Right lobe of liver (tissue), 6 donors: ENCODE measurements at regions not wholly inside any gene's neighbourhood (a gene's known extent, or its start where the extent isn't known, plus 50 kb on each side); places are given as distances from the start of the nearest gene placed in this dataset.

ENCODE experiments used
- ATAC-seq, 4 donors: fragments of 200-7000 bp; cut with Tn5 transposase; one replicate each; pipeline ENCODE4 v1.9.1; 2020; ENCODE audit warnings: mild to moderate bottlenecking in 4 of 4, moderate library complexity in 4 of 4
- DNase-seq, 3 donors: peaks; one replicate each; pipeline ENCODE4 v3.0.0-alpha.2; 2020
- H3K27ac ChIP-seq, 3 donors: fragments of 200-600 bp; one replicate each; pipeline ENCODE4 v1.8.0; 2022
- H3K27me3 ChIP-seq, 2 donors: fragments of 200-600 bp; one replicate each; pipeline ENCODE4 v1.8.0; 2022
- H3K36me3 ChIP-seq, 4 donors: fragments of 200-600 bp; sonication (generic) in 1 of 4; one replicate each; pipeline versions ENCODE4 v1.5.1 to v1.8.0; 2017 to 2022; ENCODE audit warnings: control low read depth in 1 of 4
- H3K4me1 ChIP-seq, 4 donors: fragments of 200-600 bp; sonication (generic) in 1 of 4; one replicate each; pipeline versions ENCODE4 v1.5.1 to v1.8.0; 2017 to 2022; ENCODE audit warnings: control low read depth in 1 of 4
- H3K4me3 ChIP-seq, 3 donors: fragments of 200-600 bp; one replicate each; pipeline ENCODE4 v1.8.0; 2022
- H3K9me3 ChIP-seq, 4 donors: fragments of 200-600 bp; sonication (generic) in 1 of 4; one replicate each; pipeline versions ENCODE4 v1.5.1 to v1.8.0; 2017 to 2022; ENCODE audit warnings: control low read depth in 1 of 4
- POLR2A ChIP-seq: fragments of 450-650 bp; IDR thresholded peaks from one replicate; pipeline ENCODE4 v1.6.1; 2017; ENCODE audit warnings: antibody characterized with exemption, mild to moderate bottlenecking
- WGBS: methylation state at CpG from one replicate; pipeline ENCODE4 v1.1.6; 2018; ENCODE audit warnings: low coverage, low lambda C conversion rate; ENCODE audit not compliant: insufficient coverage; ENCODE audit errors: missing lambda C conversion rate; 5-methylcytosine and 5-hydroxymethylcytosine counted together
- intact Hi-C, 2 donors: fragments of 100-400 bp; cut with DNase I; formaldehyde crosslinking; loops; one replicate each; pipeline versions ENCODE4 v1.11.2 to v1.14.1; 2022
- TF ChIP-seq, protein P1 (sequence below), 4 donors: fragments of 200-600 bp in 3 of 4; fragments of 450-650 bp in 1 of 4; IDR thresholded peaks; one replicate each; pipeline versions ENCODE4 v1.5.1 to v1.8.0; 2016 to 2022; ENCODE audit warnings: antibody characterized with exemption in 4 of 4, mild to moderate bottlenecking in 2 of 4
- donor health status: DM: no; HTN: yes; CAD: no.
- donor health status: DM: no; HTN: no; CAD: no.
- donor health status: DM: no; HTN: no; CAD: no.
- donor health status: DM: no; HTN: yes; CAD: no.
- donor health status: DM: no; HTN: yes; CAD: no.

DNA sequence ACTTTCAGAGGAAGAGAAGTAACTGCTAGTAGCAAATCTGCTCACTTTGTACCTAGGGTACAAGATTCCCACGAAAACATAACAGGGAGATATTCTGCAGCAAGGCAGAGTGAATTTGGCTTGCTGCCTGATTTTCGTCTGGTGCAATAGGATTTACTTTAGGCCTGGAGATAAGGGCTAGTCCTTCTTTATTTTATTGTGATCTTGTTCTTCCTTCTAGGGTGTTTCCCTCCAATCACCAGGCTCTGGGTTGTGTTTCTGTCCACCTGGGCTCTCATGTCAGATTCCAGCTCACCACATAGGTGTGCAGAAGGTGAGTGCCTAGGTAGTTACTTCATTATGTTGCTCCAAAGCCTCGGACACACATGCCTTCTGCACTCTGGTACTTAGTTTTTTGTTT, 211.8 kb upstream of the RGMA start:
- 18% methylated on average over 3 of the region's 3 CpGs for WGBS
- intact Hi-C loops = no loop called here
- H3K4me3 ChIP-seq = no peak overlapping the region
- no peaks in the 10 kb centered on the region for H3K4me1 ChIP-seq
- H3K36me3 ChIP-seq = no peaks in the 10 kb centered on the region
- no peak overlapping the region for H3K27ac ChIP-seq
- H3K9me3 ChIP-seq = no peaks in the 10 kb centered on the region
- no peak for ATAC-seq
- no peak for DNase-seq
- TF ChIP-seq POLR2A = no peak
- TF ChIP-seq, protein P1, sequence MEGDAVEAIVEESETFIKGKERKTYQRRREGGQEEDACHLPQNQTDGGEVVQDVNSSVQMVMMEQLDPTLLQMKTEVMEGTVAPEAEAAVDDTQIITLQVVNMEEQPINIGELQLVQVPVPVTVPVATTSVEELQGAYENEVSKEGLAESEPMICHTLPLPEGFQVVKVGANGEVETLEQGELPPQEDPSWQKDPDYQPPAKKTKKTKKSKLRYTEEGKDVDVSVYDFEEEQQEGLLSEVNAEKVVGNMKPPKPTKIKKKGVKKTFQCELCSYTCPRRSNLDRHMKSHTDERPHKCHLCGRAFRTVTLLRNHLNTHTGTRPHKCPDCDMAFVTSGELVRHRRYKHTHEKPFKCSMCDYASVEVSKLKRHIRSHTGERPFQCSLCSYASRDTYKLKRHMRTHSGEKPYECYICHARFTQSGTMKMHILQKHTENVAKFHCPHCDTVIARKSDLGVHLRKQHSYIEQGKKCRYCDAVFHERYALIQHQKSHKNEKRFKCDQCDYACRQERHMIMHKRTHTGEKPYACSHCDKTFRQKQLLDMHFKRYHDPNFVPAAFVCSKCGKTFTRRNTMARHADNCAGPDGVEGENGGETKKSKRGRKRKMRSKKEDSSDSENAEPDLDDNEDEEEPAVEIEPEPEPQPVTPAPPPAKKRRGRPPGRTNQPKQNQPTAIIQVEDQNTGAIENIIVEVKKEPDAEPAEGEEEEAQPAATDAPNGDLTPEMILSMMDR (IDR thresholded peaks at IDR 0.05) = no peak
- no peaks in the 10 kb centered on the region for H3K27me3 ChIP-seq

GRCh38 chr15:93299675-93300074, 210.7 kb upstream of the RGMA start:
- ATAC-seq (no peak), DNase-seq (no peak)
- TF ChIP-seq POLR2A = no peak
- TF ChIP-seq, protein P1 (IDR thresholded peaks at IDR 0.05) = no peak
- no peak overlapping the region for H3K27ac ChIP-seq
- no peaks in the 10 kb centered on the region for H3K4me1 ChIP-seq
- intact Hi-C loops = no loop called here
- no peaks in the 10 kb centered on the region for H3K9me3 ChIP-seq
- no peaks in the 10 kb centered on the region for H3K27me3 ChIP-seq
- 67% methylated on average over 2 of the region's 6 CpGs for WGBS
- H3K36me3 ChIP-seq = no peaks in the 10 kb centered on the region
- H3K4me3 ChIP-seq = no peak overlapping the region

GRCh38 chr15:93298901-93299300, 209.9 kb upstream of the RGMA start:
- WGBS = 43% methylated on average over 3 of the region's 9 CpGs
- DNase-seq = no peak
- intact Hi-C loops = no loop called here
- no peak for ATAC-seq
- no peak for TF ChIP-seq POLR2A
- TF ChIP-seq, protein P1 (IDR thresholded peaks at IDR 0.05) = no peak
- Histone ChIP-seq H3K27ac (no peak overlapping the region), H3K4me1 (no peaks in the 10 kb centered on the region), H3K27me3 (no peaks in the 10 kb centered on the region), H3K36me3 (no peaks in the 10 kb centered on the region), H3K9me3 (no peaks in the 10 kb centered on the region), H3K4me3 (no peak overlapping the region)

DNA sequence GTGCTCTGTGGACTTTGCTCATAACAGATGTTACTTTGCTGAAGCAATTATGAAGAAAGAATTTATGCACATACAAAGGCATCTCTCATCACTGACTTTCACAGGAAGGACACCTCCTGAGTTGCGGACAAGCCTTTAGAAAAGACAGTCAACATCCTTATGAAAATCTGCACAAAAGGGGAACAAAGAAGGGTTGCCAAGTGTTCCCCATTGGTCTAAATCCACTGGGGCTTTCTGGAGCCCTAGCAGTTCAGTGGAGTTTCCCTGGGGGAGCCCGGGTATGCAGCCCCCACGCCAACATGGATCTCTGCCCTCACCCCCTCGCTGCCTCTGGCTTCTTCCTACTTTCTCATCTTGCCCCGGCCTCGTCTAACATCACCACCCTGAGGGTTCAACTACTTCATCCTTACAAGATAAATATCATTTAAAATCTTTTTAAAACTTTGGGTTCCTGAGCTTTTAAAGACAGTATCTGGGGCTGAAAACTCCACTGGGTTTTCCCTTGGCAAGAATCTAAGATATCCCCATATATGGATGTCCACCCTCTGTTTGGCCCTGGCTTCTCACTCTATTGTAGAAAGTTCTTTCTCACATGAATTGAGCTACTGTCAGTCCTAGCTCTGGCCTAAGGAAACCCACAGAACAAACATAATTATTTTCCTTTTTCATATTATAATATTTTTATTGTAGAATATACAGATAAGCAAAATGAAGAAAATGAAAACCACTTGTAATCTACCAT, 207.9 kb upstream of the RGMA start:
- 34% methylated on average over 5 of the region's 6 CpGs for WGBS
- Histone ChIP-seq H3K27me3 (no peaks in the 10 kb centered on the region), H3K27ac (no peak overlapping the region), H3K4me3 (no peak overlapping the region), H3K36me3 (no peaks in the 10 kb centered on the region), H3K4me1 (no peaks in the 10 kb centered on the region), H3K9me3 (no peaks in the 10 kb centered on the region)
- TF ChIP-seq, protein P1 (IDR thresholded peaks at IDR 0.05) = no peak
- TF ChIP-seq POLR2A = no peak
- ATAC-seq (no peak), DNase-seq (no peak)
- intact Hi-C loops = no loop called here
